C4-2B (cell line): ENCODE measurements at regions not wholly inside any gene's neighbourhood (a gene's known extent, or its start where the extent isn't known, plus 50 kb on each side); places are given as distances from the start of the nearest gene placed in this dataset.

Experiments
- H3K27ac ChIP-seq: fragments of 450-650 bp; 2 replicates; pipeline ENCODE4 v1.5.1; 2017
- CTCF ChIP-seq: fragments of 450-650 bp; conservative IDR thresholded peaks from 2 replicates; pipeline ENCODE4 v1.5.1; 2017; ENCODE audit warnings: mild to moderate bottlenecking
- ZFX ChIP-seq: fragments of 450-650 bp; IDR thresholded peaks from 2 replicates; pipeline ENCODE4 v1.6.1; 2017

DNA sequence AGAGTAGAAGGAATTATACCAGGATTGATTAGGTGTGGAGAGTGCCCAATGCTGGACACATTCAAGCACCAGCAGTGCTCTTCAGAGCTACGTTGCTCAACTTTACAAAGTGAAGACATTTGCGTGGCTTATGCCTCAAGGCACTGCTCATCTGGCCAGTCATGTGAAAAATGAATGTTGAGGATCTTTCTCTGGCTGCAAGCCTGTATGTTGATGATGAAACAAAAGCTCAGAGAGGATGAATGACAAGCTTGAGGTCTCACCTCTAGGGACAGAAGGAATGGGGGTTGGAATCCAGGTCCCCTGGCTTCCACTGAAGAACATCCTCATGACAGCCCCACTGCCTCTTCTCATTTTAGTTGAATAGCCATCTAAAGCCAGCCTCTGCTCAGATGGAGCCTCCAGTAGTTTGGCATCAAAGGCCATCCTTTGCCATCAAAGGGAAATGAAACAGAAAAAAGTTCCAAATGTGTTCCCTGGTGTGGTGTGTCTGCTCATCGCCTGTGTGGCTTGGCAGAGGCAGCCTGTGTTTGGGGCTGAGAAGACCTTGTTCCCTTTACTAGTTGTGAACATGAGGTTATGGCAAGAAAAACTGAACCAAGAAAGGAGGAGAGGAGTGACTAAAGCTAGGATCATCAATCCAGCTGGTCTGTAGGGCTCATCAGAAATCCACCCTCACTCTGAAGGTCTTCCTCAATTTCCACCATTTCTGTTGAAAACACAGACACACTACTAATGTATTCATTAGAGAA is 114.0 kb upstream of the KL start:
- no peak overlapping the region for H3K27ac ChIP-seq
- TF ChIP-seq ZFX (no peak), CTCF (no peak)

GRCh38 chr13:32902874-32903273 is 113.3 kb upstream of the KL start:
- TF ChIP-seq ZFX (no peak), CTCF (no peak)
- H3K27ac ChIP-seq = no peak overlapping the region

GRCh38 chr13:32903720-32904119 is 112.5 kb upstream of the KL start:
- no peak overlapping the region for H3K27ac ChIP-seq
- TF ChIP-seq ZFX (no peak), CTCF (no peak)

GRCh38 chr13:32904266-32904665 is 112.0 kb upstream of the KL start:
- no peak for TF ChIP-seq ZFX
- no peak for TF ChIP-seq CTCF
- H3K27ac ChIP-seq = no peak overlapping the region

DNA sequence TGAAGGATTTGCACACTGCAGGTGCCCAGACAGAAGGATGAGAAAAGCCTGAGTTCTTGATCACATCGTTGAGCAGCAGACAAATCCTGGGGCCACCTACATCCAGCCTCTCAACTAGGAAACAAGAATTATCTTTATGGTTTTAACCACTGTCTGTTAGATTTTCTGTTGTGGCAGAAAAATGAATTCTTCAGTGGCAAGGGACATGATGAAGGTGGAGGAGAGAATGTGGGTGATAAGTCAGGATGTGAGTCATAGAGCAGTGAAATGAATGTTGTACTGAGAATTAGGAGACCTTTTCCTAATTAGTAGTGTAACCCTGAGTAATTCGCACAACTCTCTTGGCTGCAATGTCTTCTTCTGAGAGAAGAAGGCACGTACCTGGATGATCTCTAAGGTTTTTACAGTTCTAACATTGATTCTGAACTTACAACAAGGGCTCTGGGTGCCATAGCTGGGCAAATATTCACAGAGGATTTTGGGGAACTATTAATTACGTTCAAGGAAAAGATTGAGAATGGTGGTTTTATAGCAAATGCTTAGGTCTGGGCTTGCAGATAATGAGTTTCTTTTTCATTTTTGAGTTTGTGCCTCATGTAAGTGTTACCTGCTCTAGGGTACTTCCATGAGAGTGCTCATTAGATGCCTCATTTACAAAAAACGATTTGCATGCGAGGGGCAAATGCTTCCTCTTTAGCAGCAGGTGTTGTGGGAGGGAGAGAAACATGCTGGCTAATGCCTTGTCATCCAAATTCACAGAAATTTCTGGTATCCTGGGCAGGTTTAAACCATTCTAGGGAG is 111.0 kb upstream of the KL start:
- no peak overlapping the region for H3K27ac ChIP-seq
- TF ChIP-seq CTCF = no peak
- no peak for TF ChIP-seq ZFX

- TF ChIP-seq ZFX (no peak), CTCF (no peak)
- no peak overlapping the region for H3K27ac ChIP-seq
Measured at GRCh38 chr13:32905864-32906180, 110.4 kb upstream of the KL start.

GRCh38 chr13:32907211-32907610 is 109.0 kb upstream of the KL start:
- TF ChIP-seq CTCF (no peak), ZFX (no peak)
- no peak overlapping the region for H3K27ac ChIP-seq
